HL-60 (cell line): ENCODE measurements at regions not wholly inside any gene's neighbourhood (a gene's known extent, or its start where the extent isn't known, plus 50 kb on each side); places are given as distances from the start of the nearest gene placed in this dataset.
"Not testable (repeated sequence)": the region's sequence is repeated elsewhere in the genome, so short reads cannot be mapped to it uniquely, and the experiment has no call there.

Source experiments
- DNase-seq, 2 experiments: peaks; one replicate each; pipeline ENCODE4 v3.0.0-alpha.2; 2010 to 2020; ENCODE audit warnings: low read depth in 1 of 2, low spot score in 1 of 2
- H3K27ac ChIP-seq: fragments of 250-450 bp; sonication (Bioruptor Pico); replicated peaks from 2 replicates; pipeline ENCODE4 v1.5.1; 2020; ENCODE audit warnings: mild to moderate bottlenecking, moderate library complexity
- H3K27me3 ChIP-seq: fragments of 250-450 bp; sonication (Bioruptor Pico); 2 replicates; pipeline ENCODE4 v1.5.1; 2021; ENCODE audit warnings: mild to moderate bottlenecking, moderate library complexity; ENCODE audit not compliant: insufficient read depth, poor library complexity, severe bottlenecking
- H3K4me3 ChIP-seq: replicated peaks from 2 replicates; pipeline ENCODE4 v1.5.1; 2011; ENCODE audit warnings: mild to moderate bottlenecking, control low read depth, low read length; ENCODE audit not compliant: insufficient read depth
- GABPA ChIP-seq: IDR thresholded peaks from 2 replicates; pipeline ENCODE4 v1.6.1; 2012; ENCODE audit warnings: low read depth
- POLR2AphosphoS5 ChIP-seq: IDR thresholded peaks from 2 replicates; pipeline ENCODE4 v1.6.1; 2012; ENCODE audit warnings: low read depth
- SPI1 ChIP-seq: IDR thresholded peaks from 2 replicates; pipeline ENCODE4 v1.6.1; 2012; ENCODE audit warnings: low read depth, mild to moderate bottlenecking, borderline replicate concordance
- TF ChIP-seq, protein P1 (sequence below): IDR thresholded peaks from 2 replicates; pipeline ENCODE4 v1.6.1; 2012; ENCODE audit warnings: low read depth; ENCODE audit not compliant: insufficient replicate concordance
- TF ChIP-seq, protein P2 (sequence below): IDR thresholded peaks from one replicate; pipeline ENCODE4 v1.5.1; 2011; ENCODE audit warnings: low read length, control low read depth, inconsistent platforms; ENCODE audit not compliant: insufficient read depth

DNA sequence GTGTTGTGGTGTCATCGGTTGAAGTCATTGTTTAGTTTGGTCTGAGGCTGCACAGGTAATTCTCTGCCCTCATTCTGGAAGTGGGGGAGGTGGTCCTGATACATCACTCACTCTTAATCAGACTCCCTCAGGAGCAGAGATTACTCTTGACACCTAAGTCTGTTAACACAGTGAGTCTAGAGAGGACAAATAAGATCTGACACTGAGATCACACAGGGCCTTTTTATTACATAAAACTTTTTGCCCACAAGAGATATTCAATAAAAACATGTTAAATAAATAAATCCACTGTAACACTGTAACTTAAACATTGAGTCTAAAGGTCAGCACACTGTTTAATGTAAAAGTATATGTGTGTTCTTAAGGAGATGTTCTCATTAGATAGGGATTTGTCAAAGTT, 57.1 kb upstream of the MBNL1 start:
- Histone ChIP-seq H3K27me3 (no peaks in the 10 kb centered on the region), H3K4me3 (no peak overlapping the region), H3K27ac (no peak overlapping the region)
- DNase-seq, result no peak
- TF ChIP-seq, protein P1, sequence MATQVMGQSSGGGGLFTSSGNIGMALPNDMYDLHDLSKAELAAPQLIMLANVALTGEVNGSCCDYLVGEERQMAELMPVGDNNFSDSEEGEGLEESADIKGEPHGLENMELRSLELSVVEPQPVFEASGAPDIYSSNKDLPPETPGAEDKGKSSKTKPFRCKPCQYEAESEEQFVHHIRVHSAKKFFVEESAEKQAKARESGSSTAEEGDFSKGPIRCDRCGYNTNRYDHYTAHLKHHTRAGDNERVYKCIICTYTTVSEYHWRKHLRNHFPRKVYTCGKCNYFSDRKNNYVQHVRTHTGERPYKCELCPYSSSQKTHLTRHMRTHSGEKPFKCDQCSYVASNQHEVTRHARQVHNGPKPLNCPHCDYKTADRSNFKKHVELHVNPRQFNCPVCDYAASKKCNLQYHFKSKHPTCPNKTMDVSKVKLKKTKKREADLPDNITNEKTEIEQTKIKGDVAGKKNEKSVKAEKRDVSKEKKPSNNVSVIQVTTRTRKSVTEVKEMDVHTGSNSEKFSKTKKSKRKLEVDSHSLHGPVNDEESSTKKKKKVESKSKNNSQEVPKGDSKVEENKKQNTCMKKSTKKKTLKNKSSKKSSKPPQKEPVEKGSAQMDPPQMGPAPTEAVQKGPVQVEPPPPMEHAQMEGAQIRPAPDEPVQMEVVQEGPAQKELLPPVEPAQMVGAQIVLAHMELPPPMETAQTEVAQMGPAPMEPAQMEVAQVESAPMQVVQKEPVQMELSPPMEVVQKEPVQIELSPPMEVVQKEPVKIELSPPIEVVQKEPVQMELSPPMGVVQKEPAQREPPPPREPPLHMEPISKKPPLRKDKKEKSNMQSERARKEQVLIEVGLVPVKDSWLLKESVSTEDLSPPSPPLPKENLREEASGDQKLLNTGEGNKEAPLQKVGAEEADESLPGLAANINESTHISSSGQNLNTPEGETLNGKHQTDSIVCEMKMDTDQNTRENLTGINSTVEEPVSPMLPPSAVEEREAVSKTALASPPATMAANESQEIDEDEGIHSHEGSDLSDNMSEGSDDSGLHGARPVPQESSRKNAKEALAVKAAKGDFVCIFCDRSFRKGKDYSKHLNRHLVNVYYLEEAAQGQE, result no peak
- TF ChIP-seq, protein P2, sequence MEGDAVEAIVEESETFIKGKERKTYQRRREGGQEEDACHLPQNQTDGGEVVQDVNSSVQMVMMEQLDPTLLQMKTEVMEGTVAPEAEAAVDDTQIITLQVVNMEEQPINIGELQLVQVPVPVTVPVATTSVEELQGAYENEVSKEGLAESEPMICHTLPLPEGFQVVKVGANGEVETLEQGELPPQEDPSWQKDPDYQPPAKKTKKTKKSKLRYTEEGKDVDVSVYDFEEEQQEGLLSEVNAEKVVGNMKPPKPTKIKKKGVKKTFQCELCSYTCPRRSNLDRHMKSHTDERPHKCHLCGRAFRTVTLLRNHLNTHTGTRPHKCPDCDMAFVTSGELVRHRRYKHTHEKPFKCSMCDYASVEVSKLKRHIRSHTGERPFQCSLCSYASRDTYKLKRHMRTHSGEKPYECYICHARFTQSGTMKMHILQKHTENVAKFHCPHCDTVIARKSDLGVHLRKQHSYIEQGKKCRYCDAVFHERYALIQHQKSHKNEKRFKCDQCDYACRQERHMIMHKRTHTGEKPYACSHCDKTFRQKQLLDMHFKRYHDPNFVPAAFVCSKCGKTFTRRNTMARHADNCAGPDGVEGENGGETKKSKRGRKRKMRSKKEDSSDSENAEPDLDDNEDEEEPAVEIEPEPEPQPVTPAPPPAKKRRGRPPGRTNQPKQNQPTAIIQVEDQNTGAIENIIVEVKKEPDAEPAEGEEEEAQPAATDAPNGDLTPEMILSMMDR, result no peak
- TF ChIP-seq POLR2AphosphoS5 (no peak), GABPA (no peak), SPI1 (no peak)

DNA sequence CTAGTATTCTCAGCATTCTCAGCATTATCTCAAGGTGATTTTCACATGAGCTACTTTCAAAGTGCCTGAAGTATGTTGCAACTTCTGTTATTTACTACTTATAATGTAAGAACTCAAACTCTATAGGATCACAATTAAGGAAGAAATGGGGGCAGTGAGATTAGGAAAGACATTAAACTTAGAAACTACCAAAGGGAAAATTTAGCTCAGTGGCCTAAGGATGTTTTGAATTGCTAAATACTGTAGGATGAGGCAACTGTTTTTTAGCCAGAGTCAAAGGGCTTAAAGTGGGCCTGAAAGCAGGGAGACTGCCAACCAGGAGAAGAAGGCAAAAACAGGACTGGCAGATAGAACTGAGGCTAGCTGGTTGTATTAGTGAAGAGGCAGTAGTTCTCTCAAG, 55.5 kb upstream of the MBNL1 start:
- H3K27ac ChIP-seq, result no peak overlapping the region
- H3K4me3 ChIP-seq, result no peak overlapping the region
- no peak for TF ChIP-seq SPI1
- TF ChIP-seq GABPA, result no peak
- TF ChIP-seq POLR2AphosphoS5, result no peak
- TF ChIP-seq, protein P2, result no peak
- TF ChIP-seq, protein P1, result no peak
- DNase-seq, result no peak
- H3K27me3 ChIP-seq, result no peaks in the 10 kb centered on the region

DNA sequence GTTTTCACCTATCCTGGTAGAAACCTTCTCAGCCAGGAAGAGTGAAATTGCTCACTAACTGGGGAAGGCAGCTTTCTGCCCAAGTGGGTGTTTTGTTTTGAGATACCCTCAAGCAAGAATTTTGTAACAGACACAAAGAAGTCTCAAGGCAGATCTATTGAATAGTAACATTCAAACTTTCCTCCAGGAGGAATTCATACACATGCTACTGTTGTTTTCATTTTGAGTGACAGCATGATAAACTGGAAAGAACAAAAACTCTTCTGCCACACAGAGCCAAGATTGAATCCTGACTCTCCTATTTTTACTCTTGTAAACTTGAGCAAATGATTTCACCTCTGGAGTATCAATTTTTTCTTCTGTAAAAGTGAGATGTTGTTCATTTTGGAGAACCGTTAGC, 54.8 kb upstream of the MBNL1 start:
- Histone ChIP-seq H3K27me3 (no peaks in the 10 kb centered on the region), H3K27ac (no peak overlapping the region), H3K4me3 (no peak overlapping the region)
- DNase-seq, result no peak
- TF ChIP-seq POLR2AphosphoS5 (no peak), GABPA (no peak), SPI1 (no peak)
- TF ChIP-seq, protein P1, result no peak
- TF ChIP-seq, protein P2, result no peak

DNA sequence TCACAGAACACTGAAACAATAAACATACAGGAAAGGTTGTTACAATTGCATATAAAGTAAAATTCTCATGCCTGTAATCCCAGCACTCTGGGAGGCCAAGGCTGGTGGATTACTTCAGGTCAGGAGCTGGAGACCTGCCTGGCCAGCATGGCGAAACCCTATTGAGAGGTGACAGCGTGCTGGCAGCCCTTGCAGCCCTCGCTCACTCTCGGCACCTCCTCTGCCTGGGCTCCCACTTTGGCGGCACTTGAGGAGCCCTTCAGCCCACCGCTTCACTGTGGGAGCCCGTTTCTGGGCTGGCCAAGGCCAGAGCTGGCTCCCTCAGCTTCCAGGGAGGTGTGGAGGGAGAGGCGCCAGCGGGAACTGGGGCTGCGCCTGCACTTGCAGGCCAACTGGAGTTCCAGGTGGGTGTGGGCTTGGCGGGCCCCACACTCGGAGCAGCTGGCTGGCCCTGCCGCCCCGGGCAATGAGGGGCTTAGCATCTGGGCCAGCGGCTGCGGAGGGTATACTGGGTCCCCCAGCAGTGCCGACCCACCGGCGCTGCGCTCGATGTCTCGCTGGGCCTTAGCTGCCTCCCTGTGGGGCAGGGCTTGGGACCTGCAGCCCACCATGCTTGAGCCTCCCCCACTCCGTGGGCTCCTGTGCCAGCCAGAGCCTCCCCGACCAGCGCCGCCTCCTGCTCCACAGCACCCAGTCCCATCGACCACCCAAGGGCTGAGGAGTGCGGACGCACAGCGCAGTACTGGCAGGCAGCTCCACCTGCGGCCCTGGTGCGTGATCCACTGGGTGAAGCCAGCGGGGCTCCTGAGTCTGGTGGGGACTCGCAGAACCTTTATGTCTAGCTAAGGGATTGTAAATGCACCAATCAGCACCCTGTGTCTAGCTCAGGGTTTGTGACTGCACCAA, 51.5 kb upstream of the MBNL1 start:
- H3K27me3 ChIP-seq, H3K4me3 ChIP-seq, DNase-seq, H3K27ac ChIP-seq: not testable (repeated sequence)
